Erythroblast (primary cell): ENCODE measurements at regions not wholly inside any gene's neighbourhood (a gene's known extent, or its start where the extent isn't known, plus 50 kb on each side); places are given as distances from the start of the nearest gene placed in this dataset.

ENCODE experiments used
- GATA1 ChIP-seq: IDR thresholded peaks from 2 replicates; pipeline ENCODE4 v1.6.1; 2011; ENCODE audit warnings: low read depth, mild to moderate bottlenecking, control low read depth, low read length, moderate library complexity
- POLR2A ChIP-seq: IDR thresholded peaks from 2 replicates; pipeline ENCODE4 v1.6.1; 2011; ENCODE audit warnings: mild to moderate bottlenecking, low read length

DNA sequence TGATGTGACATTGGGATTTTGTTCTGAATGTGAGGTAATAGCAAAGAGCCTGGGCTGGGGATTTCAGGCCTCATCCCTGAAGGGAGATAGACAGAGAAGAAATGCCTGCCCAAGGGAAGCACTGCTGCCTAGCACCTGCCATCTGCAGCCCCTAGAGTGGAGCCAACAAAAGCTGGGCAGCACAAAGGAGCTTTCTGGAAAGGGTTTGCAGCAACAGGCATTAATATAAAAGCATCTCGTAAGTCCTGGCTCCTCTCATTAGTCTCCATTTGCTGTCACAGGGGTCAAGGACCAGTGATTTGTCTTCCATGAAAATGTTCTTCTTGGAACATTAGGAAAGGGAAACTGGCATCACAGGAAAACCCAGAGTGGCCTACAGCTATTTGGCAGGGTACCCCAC is 157.2 kb upstream of the SLC14A2 start:
- TF ChIP-seq POLR2A (no peak), GATA1 (no peak)
